ENCODE measurements at regions not wholly inside any gene's neighbourhood (a gene's known extent, or its start where the extent isn't known, plus 50 kb on each side); places are given as distances from the start of the nearest gene placed in this dataset.

GRCh38 chr14:51512316-51512715 is 139.4 kb upstream of the FRMD6 start:
- H3K4me1 ChIP-seq (ENCODE audit: control insufficient read depth in 1 of 2, insufficient read depth in 1 of 2, low read depth in 1 of 2, low read length in 1 of 2), result no peaks in the 10 kb centered on the region
- no peaks in the 10 kb centered on the region for H3K9me3 ChIP-seq
- peaks cover 14% of the 10 kb centered on the region for H3K27me3 ChIP-seq
- H3K27ac ChIP-seq, result no peak overlapping the region
- no peak for TF ChIP-seq CTCF (IDR thresholded peaks at IDR 0.05)
- no peak overlapping the region for H3K4me3 ChIP-seq (ENCODE audit: low read depth in 1 of 2, low read length in 1 of 2)
- no peaks in the 10 kb centered on the region for H3K36me3 ChIP-seq

- Histone ChIP-seq H3K36me3 (no peaks in the 10 kb centered on the region), H3K9me3 (no peaks in the 10 kb centered on the region), H3K4me1 (ENCODE audit: control insufficient read depth in 1 of 2, insufficient read depth in 1 of 2, low read depth in 1 of 2, low read length in 1 of 2) (no peaks in the 10 kb centered on the region), H3K27ac (no peak overlapping the region), H3K27me3 (peaks cover 4% of the 10 kb centered on the region), H3K4me3 (ENCODE audit: low read depth in 1 of 2, low read length in 1 of 2) (no peak overlapping the region)
- TF ChIP-seq CTCF (IDR thresholded peaks at IDR 0.05), result no peak
These were observed 138.4 kb upstream of the FRMD6 start for GRCh38 chr14:51513281-51513680.

GRCh38 chr14:51513933-51514332 is 137.8 kb upstream of the FRMD6 start:
- no peak for TF ChIP-seq CTCF (IDR thresholded peaks at IDR 0.05)
- Histone ChIP-seq H3K4me3 (ENCODE audit: low read depth in 1 of 2, low read length in 1 of 2) (no peak overlapping the region), H3K27me3 (no peaks in the 10 kb centered on the region), H3K27ac (no peak overlapping the region), H3K36me3 (no peaks in the 10 kb centered on the region), H3K9me3 (no peaks in the 10 kb centered on the region), H3K4me1 (ENCODE audit: control insufficient read depth in 1 of 2, insufficient read depth in 1 of 2, low read depth in 1 of 2, low read length in 1 of 2) (no peaks in the 10 kb centered on the region)

DNA sequence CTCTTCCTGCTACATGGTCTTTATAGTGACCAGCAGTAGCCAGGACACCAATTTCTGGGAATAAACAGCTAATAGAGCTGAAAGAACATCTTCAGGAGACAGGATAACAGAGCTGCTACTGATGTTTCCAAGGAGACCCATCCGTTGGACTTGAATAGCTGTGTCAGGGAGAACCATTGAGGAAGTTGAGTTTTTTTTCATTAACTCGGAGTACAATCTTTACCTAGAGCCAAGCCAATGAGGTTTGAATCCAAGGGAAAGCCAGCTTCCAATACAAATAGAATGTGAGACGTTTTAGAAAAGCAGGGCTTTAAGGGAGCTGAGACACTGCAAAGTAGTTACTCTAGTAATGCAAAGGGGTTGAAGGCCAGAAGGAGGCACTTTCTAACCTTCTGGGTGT is 136.1 kb upstream of the FRMD6 start:
- no peak overlapping the region for H3K4me3 ChIP-seq (ENCODE audit: low read depth in 1 of 2, low read length in 1 of 2)
- TF ChIP-seq CTCF (IDR thresholded peaks at IDR 0.05), result no peak
- no peaks in the 10 kb centered on the region for H3K4me1 ChIP-seq (ENCODE audit: control insufficient read depth in 1 of 2, insufficient read depth in 1 of 2, low read depth in 1 of 2, low read length in 1 of 2)
- H3K9me3 ChIP-seq, result no peaks in the 10 kb centered on the region
- H3K36me3 ChIP-seq, result no peaks in the 10 kb centered on the region
- no peaks in the 10 kb centered on the region for H3K27me3 ChIP-seq
- H3K27ac ChIP-seq, result no peak overlapping the region

DNA sequence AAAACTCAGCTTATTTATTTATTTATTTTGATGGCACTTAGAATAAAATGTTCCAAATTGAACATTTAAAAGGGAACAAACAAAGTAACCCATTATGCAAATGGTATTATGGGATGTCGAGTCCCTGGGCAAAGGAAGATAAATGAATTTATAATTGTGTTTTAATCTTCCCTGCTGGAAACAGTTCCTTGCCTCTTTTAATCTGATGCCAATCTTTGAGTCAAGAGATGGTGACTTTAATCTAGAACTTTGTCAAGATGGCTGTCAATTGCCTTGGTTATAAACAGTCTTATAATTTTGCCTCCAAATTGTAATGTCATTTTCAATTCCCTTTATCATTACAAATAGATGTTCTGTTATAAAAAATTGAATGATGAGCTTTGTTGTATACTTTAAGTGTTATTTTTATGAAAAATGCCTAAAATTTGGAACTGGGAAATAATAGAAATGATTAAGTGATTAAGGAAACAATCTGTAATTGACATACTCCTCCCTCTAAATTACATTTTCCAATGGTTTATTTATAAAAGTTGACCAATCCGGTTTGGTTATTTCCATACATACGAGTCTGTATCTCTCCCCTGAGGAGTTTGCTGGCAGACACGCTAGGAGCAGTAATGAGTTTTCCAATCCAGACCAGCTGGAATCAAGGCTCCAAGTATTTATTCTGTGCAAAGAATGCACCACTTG is 134.9 kb upstream of the FRMD6 start:
- no peaks in the 10 kb centered on the region for H3K36me3 ChIP-seq
- no peaks in the 10 kb centered on the region for H3K9me3 ChIP-seq
- no peak overlapping the region for H3K4me3 ChIP-seq (ENCODE audit: low read depth in 1 of 2, low read length in 1 of 2)
- no peaks in the 10 kb centered on the region for H3K27me3 ChIP-seq
- no peak overlapping the region for H3K27ac ChIP-seq
- TF ChIP-seq CTCF (IDR thresholded peaks at IDR 0.05), result no peak
- H3K4me1 ChIP-seq (ENCODE audit: control insufficient read depth in 1 of 2, insufficient read depth in 1 of 2, low read depth in 1 of 2, low read length in 1 of 2), result no peaks in the 10 kb centered on the region
